Parathyroid adenoma (tissue), 2 donors: ENCODE measurements at regions not wholly inside any gene's neighbourhood (a gene's known extent, or its start where the extent isn't known, plus 50 kb on each side); places are given as distances from the start of the nearest gene placed in this dataset.

Experiments used
- H2AFZ ChIP-seq: fragments of 300-600 bp; sonication (generic); one replicate; pipeline ENCODE4 v1.7.0; 2017; ENCODE audit warnings: antibody characterized with exemption, mild to moderate bottlenecking
- H3K27ac ChIP-seq: fragments of 300-600 bp; sonication (generic); one replicate; pipeline ENCODE4 v1.7.0; 2017
- H3K27me3 ChIP-seq: fragments of 300-600 bp; sonication (generic); one replicate; pipeline ENCODE4 v1.7.0; 2017; ENCODE audit warnings: low read length; ENCODE audit not compliant: control insufficient read depth, insufficient read depth
- H3K36me3 ChIP-seq: fragments of 300-600 bp; sonication (generic); one replicate; pipeline ENCODE4 v1.7.0; 2017; ENCODE audit warnings: low read length; ENCODE audit not compliant: control insufficient read depth, insufficient read depth
- H3K4me1 ChIP-seq: fragments of 300-600 bp; sonication (generic); one replicate; pipeline ENCODE4 v1.7.0; 2017; ENCODE audit warnings: control low read depth
- H3K4me2 ChIP-seq: fragments of 300-600 bp; sonication (generic); one replicate; pipeline ENCODE4 v1.7.0; 2017; ENCODE audit warnings: low read length
- H3K4me3 ChIP-seq: fragments of 300-600 bp; sonication (generic); one replicate; pipeline ENCODE4 v1.7.0; 2017; ENCODE audit warnings: low read depth, low read length
- H3K79me2 ChIP-seq: fragments of 300-600 bp; sonication (generic); one replicate; pipeline ENCODE4 v1.7.0; 2017; ENCODE audit warnings: control low read depth
- H3K9ac ChIP-seq: fragments of 300-600 bp; sonication (generic); one replicate; pipeline ENCODE4 v1.7.0; 2017; ENCODE audit warnings: mild to moderate bottlenecking
- H3K9me3 ChIP-seq: fragments of 300-600 bp; sonication (generic); one replicate; pipeline ENCODE4 v1.7.0; 2017; ENCODE audit warnings: low read length; ENCODE audit not compliant: control insufficient read depth
- CTCF ChIP-seq: fragments of 300-600 bp; sonication (generic); IDR thresholded peaks from one replicate; pipeline ENCODE4 v1.7.0; 2017; ENCODE audit warnings: antibody characterized with exemption, mild to moderate bottlenecking
- donor health status: primary hyperparathyroidism.

DNA sequence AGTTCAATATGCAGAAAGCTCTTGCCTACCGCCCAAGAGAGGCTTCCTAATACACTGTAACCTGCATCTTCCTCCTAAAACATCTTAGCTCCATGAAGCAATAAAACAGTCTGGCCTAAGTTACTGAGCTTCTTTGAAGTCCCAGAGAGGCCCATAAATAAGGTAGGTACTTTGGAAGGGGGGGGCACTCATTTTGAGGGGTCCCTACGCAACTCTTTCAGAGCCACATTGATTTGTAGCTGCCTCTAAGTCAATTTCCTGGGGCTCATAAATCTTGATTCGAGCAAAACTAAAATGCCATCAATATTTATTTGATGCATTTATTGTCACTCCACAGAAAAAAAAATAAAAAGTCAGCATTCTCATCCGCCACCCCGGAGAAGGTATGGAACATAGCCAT lies 60.4 kb upstream of the SIX2 start:
- no peaks in the 10 kb centered on the region for H3K36me3 ChIP-seq
- H3K79me2 ChIP-seq = no peaks in the 10 kb centered on the region
- no peak overlapping the region for H3K27ac ChIP-seq
- no peaks in the 10 kb centered on the region for H3K4me1 ChIP-seq
- H3K9ac ChIP-seq = no peak overlapping the region
- no peaks in the 10 kb centered on the region for H3K9me3 ChIP-seq
- H3K4me3 ChIP-seq = no peak overlapping the region
- H3K4me2 ChIP-seq = no peak overlapping the region
- no peaks in the 10 kb centered on the region for H3K27me3 ChIP-seq
- TF ChIP-seq CTCF = no peak
- H2AFZ ChIP-seq = no peak overlapping the region

DNA sequence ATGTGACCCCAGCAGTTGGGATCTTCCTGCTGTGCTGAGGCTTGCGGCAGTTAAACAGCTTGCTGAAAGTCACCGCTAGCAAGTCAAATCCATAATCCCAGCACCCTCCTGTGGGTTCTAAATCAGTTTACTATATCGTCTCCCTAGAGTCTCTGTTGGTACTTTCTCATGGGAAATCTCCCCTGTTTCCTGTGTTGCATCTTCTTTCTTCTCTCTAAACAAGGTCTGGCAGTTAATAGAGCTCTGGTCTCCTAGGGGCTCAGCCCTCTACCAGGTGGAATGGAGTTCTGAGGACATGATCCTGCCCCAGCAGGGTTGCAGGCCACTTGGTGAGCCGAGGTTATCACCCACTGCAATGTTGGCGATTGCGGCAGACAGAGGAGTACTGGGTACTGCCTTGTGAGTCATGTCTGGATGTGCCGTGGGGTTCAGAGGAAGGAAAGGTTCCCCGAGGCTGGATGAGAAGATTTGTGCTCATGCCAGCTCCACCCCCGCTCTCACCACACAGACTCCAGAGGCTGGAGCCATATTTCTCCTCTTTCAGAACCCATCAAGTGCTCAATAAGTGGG lies 59.4 kb upstream of the SIX2 start:
- TF ChIP-seq CTCF = no peak
- Histone ChIP-seq H2AFZ (no peak overlapping the region), H3K27me3 (no peaks in the 10 kb centered on the region), H3K9me3 (no peaks in the 10 kb centered on the region), H3K27ac (no peak overlapping the region), H3K9ac (no peak overlapping the region), H3K4me3 (no peak overlapping the region), H3K4me2 (no peak overlapping the region), H3K36me3 (no peaks in the 10 kb centered on the region), H3K79me2 (no peaks in the 10 kb centered on the region), H3K4me1 (no peaks in the 10 kb centered on the region)

- TF ChIP-seq CTCF = no peak
- Histone ChIP-seq H3K27me3 (no peaks in the 10 kb centered on the region), H3K27ac (no peak overlapping the region), H3K4me2 (no peak overlapping the region), H3K4me3 (no peak overlapping the region), H3K9ac (no peak overlapping the region), H3K36me3 (no peaks in the 10 kb centered on the region), H3K79me2 (no peaks in the 10 kb centered on the region), H2AFZ (no peak overlapping the region), H3K4me1 (no peaks in the 10 kb centered on the region), H3K9me3 (no peaks in the 10 kb centered on the region)
Measured at GRCh38 chr2:45067859-45068570, 58.8 kb upstream of the SIX2 start.
